Kidney (tissue), 13 donors: ENCODE measurements at regions not wholly inside any gene's neighbourhood (a gene's known extent, or its start where the extent isn't known, plus 50 kb on each side); places are given as distances from the start of the nearest gene placed in this dataset.

Experiments used
- DNase-seq, 5 donors: peaks; one replicate each; pipeline ENCODE4 v3.0.0-alpha.2; 2013 to 2020
- FAIRE-seq: peaks from 2 replicates; lab custom pipeline; 2012; peaks lifted over from hg19 to GRCh38; lab: Jason Lieb, UNC
- H3K27ac ChIP-seq, 2 donors: one replicate each; pipeline ENCODE4 v1.7.0; 2013; ENCODE audit warnings: low read depth in 2 of 2, low read length in 2 of 2, inconsistent platforms in 1 of 2
- H3K27me3 ChIP-seq: one replicate; pipeline ENCODE4 v1.7.1; 2013; ENCODE audit warnings: low read length, inconsistent platforms; ENCODE audit not compliant: control insufficient read depth, insufficient read depth
- H3K36me3 ChIP-seq, 3 donors: one replicate each; pipeline versions ENCODE4 v1.7.0 to v1.7.1; 2013; ENCODE audit warnings: low read length in 3 of 3, control low read depth in 1 of 3, inconsistent platforms in 1 of 3; ENCODE audit not compliant: insufficient read depth in 3 of 3, control insufficient read depth in 2 of 3
- H3K4me1 ChIP-seq, 3 donors: one replicate each; pipeline versions ENCODE4 v1.7.0 to v1.7.1; 2013; ENCODE audit warnings: low read length in 3 of 3, inconsistent platforms in 1 of 3, low read depth in 1 of 3; ENCODE audit not compliant: control insufficient read depth in 2 of 3, insufficient read depth in 2 of 3
- H3K4me3 ChIP-seq, 3 donors: one replicate each; pipeline versions ENCODE4 v1.7.0 to v1.8.1; 2013; ENCODE audit warnings: low read length in 3 of 3, control low read depth in 1 of 3, inconsistent platforms in 1 of 3
- H3K9ac ChIP-seq, 3 donors: one replicate each; pipeline versions ENCODE4 v1.7.0 to v1.7.1; 2013; ENCODE audit warnings: low read length in 3 of 3, control low read depth in 1 of 3, inconsistent platforms in 1 of 3
- H3K9me3 ChIP-seq, 3 donors: one replicate each; pipeline versions ENCODE4 v1.7.0 to v1.7.1; 2013; ENCODE audit warnings: low read length in 3 of 3, control low read depth in 1 of 3, inconsistent platforms in 1 of 3; ENCODE audit not compliant: control insufficient read depth in 2 of 3, insufficient read depth in 1 of 3
- intact Hi-C: fragments of 100-400 bp; cut with DNase I; formaldehyde crosslinking; loops from one replicate; pipeline ENCODE4 v1.11.1; 2022
- TF ChIP-seq, protein P1 (sequence below): IDR thresholded peaks from 3 replicates; pipeline ENCODE4 v1.5.1; 2012; ENCODE audit warnings: mild to moderate bottlenecking, moderate library complexity, borderline replicate concordance; ENCODE audit not compliant: insufficient read depth; ENCODE audit errors: extremely low read depth
- donor health status: control.
- donor health status: control.
- donor health status: control.
- donor health status: control.
- donor health status: control.
- donor health status: DM: yes; HTN: yes; CAD: no.
- donor health status: Normal renal cell carcinoma (clear cell type).

DNA sequence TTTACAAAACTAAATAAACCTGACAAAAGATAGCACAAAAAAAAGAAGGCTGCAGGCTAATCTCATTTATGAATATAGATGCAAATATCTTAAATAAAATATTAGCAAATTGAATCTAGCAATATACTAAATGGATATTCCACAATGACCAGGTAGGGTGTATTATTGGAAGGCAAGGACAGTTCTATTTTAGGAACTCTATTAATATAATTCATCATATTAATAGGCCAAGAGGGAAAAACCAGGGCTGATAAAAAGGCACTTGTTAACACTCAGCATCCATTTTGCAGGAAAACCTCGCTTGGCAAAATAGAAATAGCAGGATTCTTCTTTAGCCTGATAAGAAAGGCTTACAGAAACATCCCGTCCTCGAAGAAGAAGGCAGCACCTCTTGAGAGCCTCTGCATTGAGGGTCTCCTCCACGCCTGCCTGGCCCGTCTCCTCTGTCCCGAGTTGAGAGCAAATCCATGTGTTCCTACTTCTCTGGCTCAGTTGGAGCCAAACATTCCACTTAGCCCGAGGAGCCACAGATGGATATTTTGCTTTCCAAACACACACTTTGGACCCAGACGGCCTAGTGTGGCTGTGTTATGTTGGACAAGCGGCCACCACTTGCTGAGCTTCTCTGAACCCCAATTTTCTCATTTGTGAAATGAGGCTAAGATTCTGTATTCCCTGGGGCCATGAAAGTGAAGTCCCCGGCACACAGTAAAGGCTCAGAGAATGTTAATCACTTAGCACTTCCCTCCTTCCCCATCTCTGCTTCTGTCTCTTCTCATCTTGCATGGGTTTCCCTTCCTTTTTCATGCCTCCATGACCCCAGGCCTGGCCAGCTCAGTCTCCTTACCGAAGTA lies 181.8 kb upstream of the MVB12B start:
- H3K9ac ChIP-seq = no peak overlapping the region
- peaks cover 0 to 7% (median 0%) of the 10 kb centered on the region in 3 donors for H3K9me3 ChIP-seq
- FAIRE-seq (no peak), DNase-seq (peak in 1 of 5 donors; percentile 51)
- H3K36me3 ChIP-seq = no peaks in the 10 kb centered on the region
- intact Hi-C loops = no loop called here
- TF ChIP-seq, protein P1, sequence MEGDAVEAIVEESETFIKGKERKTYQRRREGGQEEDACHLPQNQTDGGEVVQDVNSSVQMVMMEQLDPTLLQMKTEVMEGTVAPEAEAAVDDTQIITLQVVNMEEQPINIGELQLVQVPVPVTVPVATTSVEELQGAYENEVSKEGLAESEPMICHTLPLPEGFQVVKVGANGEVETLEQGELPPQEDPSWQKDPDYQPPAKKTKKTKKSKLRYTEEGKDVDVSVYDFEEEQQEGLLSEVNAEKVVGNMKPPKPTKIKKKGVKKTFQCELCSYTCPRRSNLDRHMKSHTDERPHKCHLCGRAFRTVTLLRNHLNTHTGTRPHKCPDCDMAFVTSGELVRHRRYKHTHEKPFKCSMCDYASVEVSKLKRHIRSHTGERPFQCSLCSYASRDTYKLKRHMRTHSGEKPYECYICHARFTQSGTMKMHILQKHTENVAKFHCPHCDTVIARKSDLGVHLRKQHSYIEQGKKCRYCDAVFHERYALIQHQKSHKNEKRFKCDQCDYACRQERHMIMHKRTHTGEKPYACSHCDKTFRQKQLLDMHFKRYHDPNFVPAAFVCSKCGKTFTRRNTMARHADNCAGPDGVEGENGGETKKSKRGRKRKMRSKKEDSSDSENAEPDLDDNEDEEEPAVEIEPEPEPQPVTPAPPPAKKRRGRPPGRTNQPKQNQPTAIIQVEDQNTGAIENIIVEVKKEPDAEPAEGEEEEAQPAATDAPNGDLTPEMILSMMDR = no peak
- no peak overlapping the region for H3K4me3 ChIP-seq
- H3K27me3 ChIP-seq = no peaks in the 10 kb centered on the region
- no peak overlapping the region for H3K27ac ChIP-seq
- no peaks in the 10 kb centered on the region for H3K4me1 ChIP-seq

DNA sequence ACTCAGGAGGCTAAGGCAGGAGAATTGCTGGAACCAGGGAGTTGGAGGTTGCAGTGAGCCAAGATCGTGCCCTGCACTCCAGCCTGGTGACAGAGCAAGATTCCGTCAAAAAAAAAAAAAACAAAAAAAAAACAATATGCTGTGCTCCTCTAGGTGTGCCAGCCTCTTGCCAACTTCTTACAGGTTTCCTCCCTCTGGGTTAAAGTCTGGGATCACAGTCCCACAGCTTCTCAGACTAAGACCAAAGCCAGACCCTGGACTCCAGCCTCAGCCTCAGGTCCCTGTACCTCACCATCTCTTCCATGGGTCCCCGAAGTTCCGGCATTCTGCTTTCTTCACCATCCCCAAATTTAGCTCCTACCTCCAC lies 180.8 kb upstream of the MVB12B start:
- FAIRE-seq = no peak
- intact Hi-C loops = no loop called here

DNA sequence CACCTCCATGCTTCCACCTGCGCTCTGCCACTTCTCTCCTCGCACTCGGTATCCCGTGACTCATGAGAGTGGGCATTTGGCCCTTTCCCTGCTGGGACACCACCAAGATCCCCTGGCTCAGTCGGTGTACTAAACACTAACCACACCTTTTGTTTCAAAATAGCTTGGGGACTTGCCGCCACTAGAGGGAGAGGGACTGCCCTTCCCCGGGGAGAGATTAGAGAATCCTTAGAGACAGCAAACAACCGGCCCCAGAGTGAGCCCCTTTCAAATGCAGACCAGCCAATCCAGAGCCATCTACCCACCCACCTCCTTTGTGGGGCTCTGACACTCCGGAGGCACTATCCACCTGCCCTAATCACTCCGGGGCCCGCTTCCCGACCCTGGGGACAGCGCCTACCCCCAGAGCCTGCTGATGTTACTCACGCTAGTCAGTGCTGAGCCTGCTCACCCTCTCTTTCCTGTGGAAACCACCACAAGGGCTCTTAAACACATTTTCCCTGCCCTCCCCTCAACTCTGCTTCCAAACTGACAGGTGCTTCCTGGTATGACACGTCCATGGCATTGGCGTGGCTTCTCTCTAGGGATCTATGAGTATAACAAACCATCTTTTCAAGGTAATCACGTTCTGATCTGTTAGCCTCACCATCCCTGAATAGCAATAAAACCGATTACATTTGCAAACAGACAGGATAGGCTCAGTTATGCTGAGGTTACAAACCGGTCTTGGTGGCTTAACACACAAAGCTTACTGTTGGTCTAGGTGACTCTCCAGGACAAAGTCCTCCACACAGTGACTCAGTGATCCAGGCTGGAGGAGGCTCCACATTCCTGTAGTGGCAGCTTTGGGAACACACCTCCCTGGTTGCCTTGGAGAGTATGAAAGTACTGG lies 180.1 kb upstream of the MVB12B start:
- no peaks in the 10 kb centered on the region for H3K9me3 ChIP-seq
- H3K27ac ChIP-seq = no peak overlapping the region
- intact Hi-C loops = no loop called here
- no peaks in the 10 kb centered on the region for H3K4me1 ChIP-seq
- TF ChIP-seq, protein P1 = no peak
- no peaks in the 10 kb centered on the region for H3K27me3 ChIP-seq
- no peak overlapping the region for H3K4me3 ChIP-seq
- no peak for FAIRE-seq
- peak in 1 of 5 donors; percentile 54 for DNase-seq
- no peak overlapping the region for H3K9ac ChIP-seq
- no peaks in the 10 kb centered on the region for H3K36me3 ChIP-seq

More for the DNA sequence above, 180.8 kb upstream of the MVB12B start:
- no peaks in the 10 kb centered on the region for H3K36me3 ChIP-seq
- peaks cover 0 to under 1% (median 0%) of the 10 kb centered on the region in 3 donors for H3K9me3 ChIP-seq
- no peak overlapping the region for H3K4me3 ChIP-seq
- DNase-seq = no peak
- H3K9ac ChIP-seq = no peak overlapping the region
- TF ChIP-seq, protein P1 = no peak
- H3K27ac ChIP-seq = no peak overlapping the region
- H3K4me1 ChIP-seq = no peaks in the 10 kb centered on the region
- no peaks in the 10 kb centered on the region for H3K27me3 ChIP-seq
